Neural progenitor cell (in vitro differentiated cells): ENCODE measurements at regions not wholly inside any gene's neighbourhood (a gene's known extent, or its start where the extent isn't known, plus 50 kb on each side); places are given as distances from the start of the nearest gene placed in this dataset.

Source experiments
- DNase-seq: peaks from one replicate; pipeline ENCODE4 v3.0.0-alpha.2; 2016; ENCODE audit warnings: low spot score
- H2AFZ ChIP-seq: fragments of 200-600 bp; sonication (generic); replicated peaks from 2 replicates; pipeline ENCODE4 v1.6.1; 2016; ENCODE audit warnings: antibody characterized with exemption
- H3F3A ChIP-seq: fragments of 200-600 bp; sonication (generic); 2 replicates; pipeline ENCODE4 v1.6.1; 2016; ENCODE audit warnings: antibody characterized with exemption, low read depth
- H3K27ac ChIP-seq: fragments of 200-600 bp; sonication (generic); 2 replicates; pipeline ENCODE4 v1.5.1; 2016; ENCODE audit warnings: mild to moderate bottlenecking
- H3K27me3 ChIP-seq: fragments of 200-600 bp; sonication (generic); 2 replicates; pipeline ENCODE4 v1.6.1; 2016; ENCODE audit warnings: mild to moderate bottlenecking, moderate library complexity
- H3K36me3 ChIP-seq: fragments of 200-600 bp; sonication (generic); 2 replicates; pipeline ENCODE4 v1.5.1; 2016
- H3K4me1 ChIP-seq: fragments of 200-600 bp; sonication (generic); 2 replicates; pipeline ENCODE4 v1.6.1; 2016; ENCODE audit warnings: mixed run types
- H3K4me2 ChIP-seq: fragments of 200-600 bp; sonication (generic); 2 replicates; pipeline ENCODE4 v1.6.1; 2016
- H3K4me3 ChIP-seq: fragments of 200-600 bp; sonication (generic); 2 replicates; pipeline ENCODE4 v1.5.1; 2016
- H3K79me2 ChIP-seq: fragments of 200-600 bp; sonication (generic); 2 replicates; pipeline ENCODE4 v1.6.1; 2016; ENCODE audit warnings: low read depth
- H3K9ac ChIP-seq: fragments of 200-600 bp; sonication (generic); 2 replicates; pipeline ENCODE4 v1.6.1; 2016
- H3K9me3 ChIP-seq: fragments of 200-600 bp; sonication (generic); 2 replicates; pipeline ENCODE4 v1.5.1; 2016; ENCODE audit warnings: low read depth
- H4K20me1 ChIP-seq: fragments of 200-600 bp; sonication (generic); 2 replicates; pipeline ENCODE4 v1.6.1; 2016; ENCODE audit warnings: low read depth
- H3K27ac Mint-ChIP-seq: 3 replicates; pipeline ENCODE4 v1.8.0; 2021; ENCODE audit warnings: mixed read lengths
- H3K27me3 Mint-ChIP-seq: 2 replicates; pipeline ENCODE4 v1.8.0; 2022; ENCODE audit warnings: low read depth, mild to moderate bottlenecking, inconsistent platforms, moderate library complexity, mixed read lengths; ENCODE audit not compliant: insufficient read depth
- H3K36me3 Mint-ChIP-seq: 3 replicates; pipeline ENCODE4 v1.8.0; 2021; ENCODE audit warnings: mixed read lengths
- H3K4me1 Mint-ChIP-seq: 3 replicates; pipeline ENCODE4 v1.8.0; 2021; ENCODE audit warnings: mixed read lengths
- H3K4me3 Mint-ChIP-seq: 3 replicates; pipeline ENCODE4 v1.8.0; 2021; ENCODE audit warnings: mild to moderate bottlenecking, moderate library complexity, mixed read lengths
- H3K9me3 Mint-ChIP-seq: 3 replicates; pipeline ENCODE4 v1.8.0; 2020; ENCODE audit warnings: mixed read lengths
- CTCF ChIP-seq: fragments of 200-600 bp; sonication (generic); IDR thresholded peaks from 2 replicates; pipeline ENCODE4 v1.5.1; 2017; ENCODE audit warnings: antibody characterized with exemption, mild to moderate bottlenecking
- EZH2 ChIP-seq: fragments of 200-600 bp; sonication (generic); IDR thresholded peaks from 2 replicates; pipeline ENCODE4 v1.6.1; 2017; ENCODE audit warnings: antibody characterized with exemption, mild to moderate bottlenecking, moderate library complexity
- EZH2phosphoT487 ChIP-seq: fragments of 200-600 bp; sonication (generic); IDR thresholded peaks from 2 replicates; pipeline ENCODE4 v1.6.1; 2017; ENCODE audit warnings: antibody characterized with exemption

- no peak overlapping the region for H3K4me3 Mint-ChIP-seq
These were observed 454.4 kb downstream of the RFPL4B start for GRCh38 chr6:112801468-112802080.

GRCh38 chr6:112802144-112802543 is 455.0 kb downstream of the RFPL4B start:
- Histone ChIP-seq H3K4me2 (no peak overlapping the region), H3K4me1 (no peaks in the 10 kb centered on the region), H3K9ac (no peak overlapping the region), H3K27ac (no peak overlapping the region), H2AFZ (no peak overlapping the region), H3K79me2 (no peaks in the 10 kb centered on the region), H3K36me3 (no peaks in the 10 kb centered on the region), H3K4me3 (no peak overlapping the region), H3K27me3 (no peaks in the 10 kb centered on the region), H3K9me3 (no peaks in the 10 kb centered on the region), H3F3A (no peaks in the 10 kb centered on the region), H4K20me1 (no peaks in the 10 kb centered on the region)
- Mint-ChIP-seq H3K27me3 (no peaks in the 10 kb centered on the region), H3K4me1 (peaks cover 2% of the 10 kb centered on the region), H3K27ac (no peak overlapping the region), H3K36me3 (no peaks in the 10 kb centered on the region), H3K4me3 (no peak overlapping the region), H3K9me3 (peaks cover 10% of the 10 kb centered on the region)
- TF ChIP-seq EZH2 (no peak), EZH2phosphoT487 (no peak), CTCF (no peak)
- no peak for DNase-seq

More at GRCh38 chr6:112801468-112802080, 454.4 kb downstream of the RFPL4B start:
- H3K9ac ChIP-seq = no peak overlapping the region
- H3F3A ChIP-seq = no peaks in the 10 kb centered on the region
- H3K36me3 Mint-ChIP-seq = no peaks in the 10 kb centered on the region
- no peaks in the 10 kb centered on the region for H3K27me3 ChIP-seq
- H3K27ac ChIP-seq = no peak overlapping the region
- no peaks in the 10 kb centered on the region for H4K20me1 ChIP-seq
- H3K9me3 Mint-ChIP-seq = peaks cover 10% of the 10 kb centered on the region
- no peak overlapping the region for H2AFZ ChIP-seq
- H3K4me2 ChIP-seq = no peak overlapping the region
- H3K27ac Mint-ChIP-seq = no peak overlapping the region
- H3K27me3 Mint-ChIP-seq = no peaks in the 10 kb centered on the region
- H3K36me3 ChIP-seq = no peaks in the 10 kb centered on the region
- H3K4me1 ChIP-seq = no peaks in the 10 kb centered on the region
- H3K4me1 Mint-ChIP-seq = peaks cover 2% of the 10 kb centered on the region
- no peak overlapping the region for H3K4me3 ChIP-seq
- TF ChIP-seq CTCF (no peak), EZH2phosphoT487 (no peak), EZH2 (no peak)
- no peaks in the 10 kb centered on the region for H3K9me3 ChIP-seq
- no peaks in the 10 kb centered on the region for H3K79me2 ChIP-seq
- DNase-seq = no peak

GRCh38 chr6:112804638-112805330 is 457.7 kb downstream of the RFPL4B start:
- Histone ChIP-seq H3F3A (no peaks in the 10 kb centered on the region), H3K36me3 (no peaks in the 10 kb centered on the region), H3K4me2 (no peak overlapping the region), H4K20me1 (no peaks in the 10 kb centered on the region), H3K4me3 (no peak overlapping the region), H3K4me1 (no peaks in the 10 kb centered on the region), H3K9ac (no peak overlapping the region), H2AFZ (no peak overlapping the region), H3K9me3 (no peaks in the 10 kb centered on the region), H3K79me2 (no peaks in the 10 kb centered on the region), H3K27ac (no peak overlapping the region), H3K27me3 (no peaks in the 10 kb centered on the region)
- Mint-ChIP-seq H3K4me3 (no peak overlapping the region), H3K9me3 (peaks cover 2% of the 10 kb centered on the region), H3K27me3 (no peaks in the 10 kb centered on the region), H3K4me1 (peaks cover 2% of the 10 kb centered on the region), H3K27ac (no peak overlapping the region), H3K36me3 (no peaks in the 10 kb centered on the region)
- TF ChIP-seq CTCF (no peak), EZH2 (no peak), EZH2phosphoT487 (no peak)
- no peak for DNase-seq
